AG04450 (cell line): ENCODE measurements at regions not wholly inside any gene's neighbourhood (a gene's known extent, or its start where the extent isn't known, plus 50 kb on each side); places are given as distances from the start of the nearest gene placed in this dataset.
A peak's percentile ranks its signal among the peaks of the same experiment; 100 is the strongest.

ENCODE experiments used
- CTCF ChIA-PET: fragments of 300-600, 350-600 bp; formaldehyde crosslinking; extraction: SDS; loops from one replicate; lab custom pipeline; 2022; ENCODE audit warnings: antibody characterized with exemption, inconsistent platforms; lab: Charles Lee
- POLR2A ChIA-PET: fragments of 350-600 bp; formaldehyde crosslinking; extraction: SDS; loops from one replicate; lab custom pipeline; 2021; ENCODE audit warnings: antibody characterized with exemption, inconsistent platforms; lab: Yijun Ruan, JAX
- DNase-seq: peaks from one replicate; pipeline ENCODE4 v3.0.0-alpha.2; 2011; ENCODE audit warnings: low read depth, low spot score
- H3K27ac ChIP-seq: one replicate; pipeline ENCODE4 v1.5.1; 2012; ENCODE audit warnings: low read depth, low read length, control low read depth
- H3K27me3 ChIP-seq: one replicate; pipeline ENCODE4 v1.6.0; 2012; ENCODE audit warnings: low read length; ENCODE audit not compliant: control insufficient read depth, insufficient read depth
- H3K4me3 ChIP-seq: 2 replicates; pipeline ENCODE4 v1.5.1; 2011; ENCODE audit warnings: mild to moderate bottlenecking, low read depth, low read length, control low read depth
- H3K9me3 ChIP-seq: 2 replicates; pipeline ENCODE4 v1.5.1; 2012; ENCODE audit warnings: low read length; ENCODE audit not compliant: control insufficient read depth, insufficient read depth
- TF ChIP-seq, protein P1 (sequence below): IDR thresholded peaks from 2 replicates; pipeline ENCODE4 v1.5.1; 2011; ENCODE audit warnings: low read depth, low read length, control low read depth, inconsistent platforms

GRCh38 chr10:6780008-6780677, 200.1 kb upstream of the PRKCQ start:
- TF ChIP-seq, protein P1, sequence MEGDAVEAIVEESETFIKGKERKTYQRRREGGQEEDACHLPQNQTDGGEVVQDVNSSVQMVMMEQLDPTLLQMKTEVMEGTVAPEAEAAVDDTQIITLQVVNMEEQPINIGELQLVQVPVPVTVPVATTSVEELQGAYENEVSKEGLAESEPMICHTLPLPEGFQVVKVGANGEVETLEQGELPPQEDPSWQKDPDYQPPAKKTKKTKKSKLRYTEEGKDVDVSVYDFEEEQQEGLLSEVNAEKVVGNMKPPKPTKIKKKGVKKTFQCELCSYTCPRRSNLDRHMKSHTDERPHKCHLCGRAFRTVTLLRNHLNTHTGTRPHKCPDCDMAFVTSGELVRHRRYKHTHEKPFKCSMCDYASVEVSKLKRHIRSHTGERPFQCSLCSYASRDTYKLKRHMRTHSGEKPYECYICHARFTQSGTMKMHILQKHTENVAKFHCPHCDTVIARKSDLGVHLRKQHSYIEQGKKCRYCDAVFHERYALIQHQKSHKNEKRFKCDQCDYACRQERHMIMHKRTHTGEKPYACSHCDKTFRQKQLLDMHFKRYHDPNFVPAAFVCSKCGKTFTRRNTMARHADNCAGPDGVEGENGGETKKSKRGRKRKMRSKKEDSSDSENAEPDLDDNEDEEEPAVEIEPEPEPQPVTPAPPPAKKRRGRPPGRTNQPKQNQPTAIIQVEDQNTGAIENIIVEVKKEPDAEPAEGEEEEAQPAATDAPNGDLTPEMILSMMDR = no peak
- Histone ChIP-seq H3K9me3 (no peaks in the 10 kb centered on the region), H3K4me3 (no peak overlapping the region), H3K27ac (no peak overlapping the region), H3K27me3 (no peaks in the 10 kb centered on the region)
- no peak for DNase-seq
- ChIA-PET POLR2A (no interaction called here), CTCF (no interaction called here)

- DNase-seq = peak; percentile 89
- ChIA-PET CTCF (interaction anchor here (0.8 kb wide), 1 partner anchor 9 kb away, joined by 3 read pairs; no protein-coding TSS in a partner anchor), POLR2A (no interaction called here)
- Histone ChIP-seq H3K27ac (peak overlapping the region; percentile 70), H3K27me3 (no peaks in the 10 kb centered on the region), H3K4me3 (no peak overlapping the region), H3K9me3 (no peaks in the 10 kb centered on the region)
- TF ChIP-seq, protein P1 = no peak
These were observed 199.1 kb upstream of the PRKCQ start for GRCh38 chr10:6778992-6779701.

GRCh38 chr10:6776170-6776569, 196.1 kb upstream of the PRKCQ start:
- no peak overlapping the region for H3K27ac ChIP-seq
- TF ChIP-seq, protein P1 = no peak
- DNase-seq = no peak
- CTCF ChIA-PET = interaction anchor here (0.7 kb wide), 1 partner anchor 11 kb away, joined by 3 read pairs; no protein-coding TSS in a partner anchor
- no peak overlapping the region for H3K4me3 ChIP-seq
- no peaks in the 10 kb centered on the region for H3K27me3 ChIP-seq
- H3K9me3 ChIP-seq = no peaks in the 10 kb centered on the region
- POLR2A ChIA-PET = no interaction called here

DNA sequence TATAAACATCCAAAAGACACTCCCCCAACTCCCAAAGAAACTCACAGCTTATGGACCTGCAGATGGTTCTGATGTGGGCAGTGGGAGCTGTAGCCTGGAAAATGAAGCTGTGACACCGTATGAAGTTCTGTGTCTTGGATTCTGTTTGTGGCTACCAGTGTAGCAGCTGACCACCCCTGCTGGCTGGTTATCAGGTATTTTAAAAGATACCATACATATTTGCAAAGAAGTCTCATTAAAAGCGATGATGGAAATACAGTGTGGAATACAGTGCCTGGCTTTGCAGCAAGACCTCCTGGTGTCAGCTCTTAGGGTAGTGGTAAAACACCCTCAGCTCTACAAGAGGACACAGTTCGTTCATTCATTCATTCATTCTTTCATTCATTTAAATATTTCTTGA, 194.3 kb upstream of the PRKCQ start:
- Histone ChIP-seq H3K27ac (no peak overlapping the region), H3K27me3 (no peaks in the 10 kb centered on the region), H3K9me3 (peaks cover 2% of the 10 kb centered on the region; the same call in 1 of the 2 replicates), H3K4me3 (no peak overlapping the region)
- DNase-seq = no peak
- TF ChIP-seq, protein P1 = no peak
- CTCF ChIA-PET = interaction anchor here (0.6 kb wide), 1 partner anchor 346 kb away, joined by 3 read pairs; no protein-coding TSS in a partner anchor
- POLR2A ChIA-PET = no interaction called here

- Histone ChIP-seq H3K4me3 (no peak overlapping the region), H3K9me3 (peaks cover 2% of the 10 kb centered on the region; the same call in 1 of the 2 replicates), H3K27ac (peak overlapping the region; percentile 47), H3K27me3 (no peaks in the 10 kb centered on the region)
- ChIA-PET CTCF (interaction anchor here (1.0 to 2.3 kb wide), 2 partner anchors 16 to 93 kb away, joined by 3 to 6 read pairs; no protein-coding TSS in a partner anchor), POLR2A (no interaction called here)
- no peak for DNase-seq
- TF ChIP-seq, protein P1 = no peak
These were observed 191.3 kb upstream of the PRKCQ start for GRCh38 chr10:6771331-6771730.
